Calu3 (cell line): ENCODE measurements at regions not wholly inside any gene's neighbourhood (a gene's known extent, or its start where the extent isn't known, plus 50 kb on each side); places are given as distances from the start of the nearest gene placed in this dataset.
A peak's percentile ranks its signal among the peaks of the same experiment; 100 is the strongest.
"Not testable (repeated sequence)": the region's sequence is repeated elsewhere in the genome, so short reads cannot be mapped to it uniquely, and the experiment has no call there.

ENCODE experiments used
- BruUV-seq: library from RNA; stranded (reverse); fragments of 400-500 nt; replicated peaks from 2 replicates; lab custom pipeline; 2021; lab: Mats Ljungman, UMichigan
- CTCF ChIA-PET: fragments of 300-600 bp; sonication (Branson Sonifier 250); formaldehyde crosslinking; loops from one replicate; lab custom pipeline; 2022; ENCODE audit warnings: antibody characterized with exemption; lab: Charles Lee
- DNase-seq: peaks from one replicate; pipeline ENCODE4 v3.0.0; 2022
- H3K27ac Mint-ChIP-seq: one replicate; pipeline ENCODE4 v1.8.0; 2022; ENCODE audit warnings: mixed read lengths; ENCODE audit not compliant: unreplicated experiment
- H3K27me3 Mint-ChIP-seq: one replicate; pipeline ENCODE4 v1.8.0; 2022; ENCODE audit warnings: mixed read lengths; ENCODE audit not compliant: unreplicated experiment
- H3K36me3 Mint-ChIP-seq: one replicate; pipeline ENCODE4 v1.8.0; 2022; ENCODE audit warnings: mild to moderate bottlenecking, moderate library complexity, mixed read lengths; ENCODE audit not compliant: insufficient read depth, unreplicated experiment
- H3K4me1 Mint-ChIP-seq: one replicate; pipeline ENCODE4 v1.8.0; 2022; ENCODE audit warnings: mild to moderate bottlenecking, low read depth, mixed read lengths; ENCODE audit not compliant: unreplicated experiment
- H3K4me3 Mint-ChIP-seq: one replicate; pipeline ENCODE4 v1.8.0; 2022; ENCODE audit warnings: mild to moderate bottlenecking, low read depth, moderate library complexity, mixed read lengths; ENCODE audit not compliant: unreplicated experiment
- H3K9me3 Mint-ChIP-seq: one replicate; pipeline ENCODE4 v1.8.0; 2022; ENCODE audit warnings: low read depth, mixed read lengths; ENCODE audit not compliant: unreplicated experiment
- intact Hi-C: fragments of 100-400 bp; cut with micrococcal nuclease; formaldehyde crosslinking; loops from one replicate; pipeline ENCODE4 v1.10.0; 2022; ENCODE audit not compliant: unreplicated experiment
- TF ChIP-seq, protein P1 (sequence below): fragments of 200-600 bp; IDR thresholded peaks from one replicate; pipeline ENCODE4 v1.8.0; 2022; ENCODE audit warnings: antibody characterized with exemption; ENCODE audit not compliant: unreplicated experiment

DNA sequence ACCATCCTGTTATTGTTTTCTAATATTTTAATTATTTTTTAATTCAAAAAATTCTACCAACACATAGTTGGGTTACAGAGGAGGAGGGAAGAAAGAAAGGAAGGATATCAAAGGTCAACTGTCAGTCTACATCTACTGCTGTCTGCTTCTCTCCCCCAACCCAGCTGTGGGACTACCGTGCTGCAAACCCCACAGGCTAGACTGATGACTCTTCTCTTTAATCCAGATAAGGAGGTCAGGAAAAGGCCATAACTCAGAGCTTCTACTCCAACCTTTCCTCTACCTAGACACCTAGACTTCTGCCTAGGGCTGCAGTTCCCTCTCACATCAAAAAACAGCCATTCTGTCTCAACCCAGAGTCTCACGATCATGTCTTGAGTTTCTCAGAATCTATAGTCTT, 124.2 kb upstream of the ETV3 start:
- Mint-ChIP-seq H3K36me3 (no peaks in the 10 kb centered on the region), H3K9me3 (no peaks in the 10 kb centered on the region), H3K4me3 (no peak overlapping the region), H3K4me1 (no peaks in the 10 kb centered on the region), H3K27me3 (no peaks in the 10 kb centered on the region), H3K27ac (no peak overlapping the region)
- TF ChIP-seq, protein P1, sequence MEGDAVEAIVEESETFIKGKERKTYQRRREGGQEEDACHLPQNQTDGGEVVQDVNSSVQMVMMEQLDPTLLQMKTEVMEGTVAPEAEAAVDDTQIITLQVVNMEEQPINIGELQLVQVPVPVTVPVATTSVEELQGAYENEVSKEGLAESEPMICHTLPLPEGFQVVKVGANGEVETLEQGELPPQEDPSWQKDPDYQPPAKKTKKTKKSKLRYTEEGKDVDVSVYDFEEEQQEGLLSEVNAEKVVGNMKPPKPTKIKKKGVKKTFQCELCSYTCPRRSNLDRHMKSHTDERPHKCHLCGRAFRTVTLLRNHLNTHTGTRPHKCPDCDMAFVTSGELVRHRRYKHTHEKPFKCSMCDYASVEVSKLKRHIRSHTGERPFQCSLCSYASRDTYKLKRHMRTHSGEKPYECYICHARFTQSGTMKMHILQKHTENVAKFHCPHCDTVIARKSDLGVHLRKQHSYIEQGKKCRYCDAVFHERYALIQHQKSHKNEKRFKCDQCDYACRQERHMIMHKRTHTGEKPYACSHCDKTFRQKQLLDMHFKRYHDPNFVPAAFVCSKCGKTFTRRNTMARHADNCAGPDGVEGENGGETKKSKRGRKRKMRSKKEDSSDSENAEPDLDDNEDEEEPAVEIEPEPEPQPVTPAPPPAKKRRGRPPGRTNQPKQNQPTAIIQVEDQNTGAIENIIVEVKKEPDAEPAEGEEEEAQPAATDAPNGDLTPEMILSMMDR = no peak
- BruUV-seq = no TSS peak
- DNase-seq = no peak
- intact Hi-C loops = no loop called here
- CTCF ChIA-PET = no interaction called here

DNA sequence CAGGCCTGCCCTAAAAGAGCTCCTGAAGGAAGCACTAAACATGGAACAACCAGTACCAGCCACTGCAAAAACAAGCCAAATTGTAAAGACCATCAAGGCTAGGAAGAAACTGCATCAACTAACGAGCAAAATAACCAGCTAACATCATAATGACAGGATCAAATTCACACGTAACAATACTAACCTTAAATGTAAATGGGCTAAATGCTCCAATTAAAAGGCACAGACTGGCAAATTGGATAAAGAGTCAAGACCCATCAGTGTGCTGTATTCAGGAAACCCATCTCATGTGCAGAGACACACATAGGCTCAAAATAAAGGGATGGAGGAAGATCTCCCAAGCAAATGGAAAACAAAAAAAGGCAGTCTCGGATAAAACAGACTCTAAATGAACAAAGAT, 117.7 kb upstream of the ETV3 start:
- CTCF ChIA-PET, H3K36me3 Mint-ChIP-seq, H3K4me3 Mint-ChIP-seq, intact Hi-C loops, H3K27me3 Mint-ChIP-seq, BruUV-seq, DNase-seq, H3K9me3 Mint-ChIP-seq, H3K27ac Mint-ChIP-seq: not testable (repeated sequence)
- H3K4me1 Mint-ChIP-seq = peaks cover 27% of the 10 kb centered on the region

DNA sequence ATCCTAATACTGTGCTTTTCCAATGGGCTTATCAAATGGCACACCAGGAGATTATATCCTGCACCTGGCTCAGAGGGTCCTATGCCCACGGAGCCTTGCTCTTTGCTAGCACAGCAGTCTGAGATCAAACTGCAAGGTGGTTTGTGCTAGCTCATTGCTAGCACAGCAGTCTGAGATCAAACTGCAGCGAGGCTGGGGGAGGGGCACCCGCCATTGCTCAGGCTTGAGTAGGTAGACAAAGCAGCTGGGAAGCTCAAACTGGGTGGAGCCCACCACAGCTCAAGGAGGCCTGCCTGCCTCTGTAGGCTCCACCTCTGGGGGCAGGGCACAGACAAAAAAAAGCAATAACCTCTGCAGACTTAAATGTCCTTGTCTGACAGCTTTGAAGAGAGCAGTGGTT, 116.0 kb upstream of the ETV3 start:
- DNase-seq, CTCF ChIA-PET, H3K4me3 Mint-ChIP-seq, H3K36me3 Mint-ChIP-seq, BruUV-seq, H3K27me3 Mint-ChIP-seq, H3K27ac Mint-ChIP-seq, intact Hi-C loops, H3K9me3 Mint-ChIP-seq: not testable (repeated sequence)
- H3K4me1 Mint-ChIP-seq = peaks cover 27% of the 10 kb centered on the region

DNA sequence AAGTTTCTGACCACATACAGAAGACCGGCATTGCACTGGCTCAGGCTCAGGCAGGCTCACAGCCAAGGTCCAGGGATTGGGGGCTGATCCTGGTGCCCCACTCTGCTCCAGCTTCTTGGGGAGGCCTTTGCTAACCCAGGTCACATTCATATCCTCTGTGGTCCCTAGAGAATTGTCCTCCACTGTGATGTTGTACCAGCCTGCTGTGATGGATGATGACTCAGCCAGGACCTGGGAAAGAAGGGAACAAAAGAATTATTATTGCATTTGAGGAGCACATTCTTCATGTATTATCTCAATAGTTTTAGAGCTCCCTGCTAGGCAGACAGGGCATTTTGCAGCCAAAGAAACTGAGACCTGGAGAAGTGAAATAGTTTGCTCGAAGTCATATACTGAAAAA, 114.3 kb upstream of the ETV3 start:
- TF ChIP-seq, protein P1 = no peak
- intact Hi-C loops = no loop called here
- Mint-ChIP-seq H3K4me1 (peaks cover 27% of the 10 kb centered on the region), H3K36me3 (no peaks in the 10 kb centered on the region), H3K9me3 (peaks cover 11% of the 10 kb centered on the region), H3K27me3 (no peaks in the 10 kb centered on the region), H3K4me3 (no peak overlapping the region), H3K27ac (no peak overlapping the region)
- no TSS peak for BruUV-seq
- CTCF ChIA-PET = interaction anchor here (0.5 kb wide), 1 partner anchor 741 kb away, joined by 3 read pairs; the partner anchor contains the start of gene KIRREL1
- peak; percentile 23 for DNase-seq

DNA sequence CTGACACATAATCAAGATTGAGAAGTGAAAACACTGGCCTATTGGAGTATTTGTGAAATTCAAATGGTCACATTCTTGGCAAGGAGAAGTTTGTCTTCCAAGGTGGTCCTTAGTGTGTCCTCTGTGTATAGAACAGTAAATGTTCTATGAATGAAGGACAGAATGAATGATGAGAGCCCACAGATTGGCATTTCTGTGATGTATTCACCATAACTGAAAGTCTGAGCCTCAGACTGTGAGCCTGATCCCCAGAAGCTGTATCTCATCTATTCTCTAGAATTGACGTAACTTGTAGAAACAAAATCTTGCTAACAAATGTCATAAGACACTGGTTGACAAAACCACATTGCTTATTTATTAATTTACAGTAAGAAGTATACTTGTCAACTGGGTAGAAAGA, 111.5 kb upstream of the ETV3 start:
- no peak overlapping the region for H3K4me3 Mint-ChIP-seq
- intact Hi-C loops = no loop called here
- CTCF ChIA-PET = interaction anchor here (1.6 kb wide), 1 partner anchor 9 kb away, joined by 3 read pairs; no protein-coding TSS in a partner anchor
- H3K27ac Mint-ChIP-seq = no peak overlapping the region
- H3K4me1 Mint-ChIP-seq = peaks cover 38% of the 10 kb centered on the region
- no peaks in the 10 kb centered on the region for H3K27me3 Mint-ChIP-seq
- no peak for DNase-seq
- no peaks in the 10 kb centered on the region for H3K36me3 Mint-ChIP-seq
- no TSS peak for BruUV-seq
- TF ChIP-seq, protein P1 = no peak
- peaks cover 3% of the 10 kb centered on the region for H3K9me3 Mint-ChIP-seq
